Nephron (organoid): ENCODE measurements at regions not wholly inside any gene's neighbourhood (a gene's known extent, or its start where the extent isn't known, plus 50 kb on each side); places are given as distances from the start of the nearest gene placed in this dataset.

ENCODE experiments used
- H3K27ac Mint-ChIP-seq, 3 experiments: 2 replicates each; pipeline ENCODE4 v1.8.0; 2020; ENCODE audit warnings: mixed read lengths in 3 of 3, mild to moderate bottlenecking in 2 of 3, moderate library complexity in 1 of 3
- H3K27me3 Mint-ChIP-seq: 2 replicates; pipeline ENCODE4 v1.8.0; 2021; ENCODE audit warnings: low read depth, mild to moderate bottlenecking, moderate library complexity, mixed read lengths
- H3K36me3 Mint-ChIP-seq: 2 replicates; pipeline ENCODE4 v1.8.0; 2020; ENCODE audit warnings: low read depth, mixed read lengths
- H3K4me1 Mint-ChIP-seq: 2 replicates; pipeline ENCODE4 v1.8.0; 2020; ENCODE audit warnings: mixed read lengths
- H3K4me3 Mint-ChIP-seq, 3 experiments: 2 replicates each; pipeline ENCODE4 v1.8.0; 2020; ENCODE audit warnings: mild to moderate bottlenecking in 3 of 3, mixed read lengths in 3 of 3, moderate library complexity in 2 of 3
- H3K9me3 Mint-ChIP-seq: 2 replicates; pipeline ENCODE4 v1.8.0; 2020; ENCODE audit warnings: mixed read lengths
- CTCF ChIP-seq, 3 experiments: fragments of 200-600 bp; sonication (generic); IDR thresholded peaks; one replicate each; pipeline ENCODE4 v1.5.0; 2021; ENCODE audit warnings: antibody characterized with exemption in 3 of 3; ENCODE audit not compliant: unreplicated experiment in 3 of 3

- Mint-ChIP-seq H3K36me3 (no peaks in the 10 kb centered on the region), H3K27ac (no peak overlapping the region), H3K4me1 (peaks cover 24% of the 10 kb centered on the region), H3K4me3 (no peak overlapping the region), H3K9me3 (peaks cover 4% of the 10 kb centered on the region), H3K27me3 (peaks cover 30% of the 10 kb centered on the region)
- TF ChIP-seq CTCF (IDR thresholded peaks at IDR 0.05; ENCODE audit: unreplicated experiment in 3 of 3) = no peak
Measured at GRCh38 chr17:33523577-33523981, 230.5 kb upstream of the ASIC2 start.

GRCh38 chr17:33525186-33525585 lies 232.1 kb upstream of the ASIC2 start:
- no peaks in the 10 kb centered on the region for H3K36me3 Mint-ChIP-seq
- peaks cover 27% of the 10 kb centered on the region for H3K27me3 Mint-ChIP-seq
- TF ChIP-seq CTCF (IDR thresholded peaks at IDR 0.05; ENCODE audit: unreplicated experiment in 3 of 3) = no peak
- H3K9me3 Mint-ChIP-seq = peaks cover 4% of the 10 kb centered on the region
- no peak overlapping the region for H3K4me3 Mint-ChIP-seq
- H3K27ac Mint-ChIP-seq = no peak overlapping the region
- peaks cover 23% of the 10 kb centered on the region for H3K4me1 Mint-ChIP-seq

- Mint-ChIP-seq H3K4me3 (no peak overlapping the region), H3K27ac (no peak overlapping the region), H3K36me3 (no peaks in the 10 kb centered on the region), H3K4me1 (peaks cover 18% of the 10 kb centered on the region), H3K9me3 (peaks cover 4% of the 10 kb centered on the region), H3K27me3 (peaks cover 23% of the 10 kb centered on the region)
- TF ChIP-seq CTCF (IDR thresholded peaks at IDR 0.05; ENCODE audit: unreplicated experiment in 3 of 3) = no peak
Measured at GRCh38 chr17:33526717-33527116, 233.6 kb upstream of the ASIC2 start.

GRCh38 chr17:33527290-33527689 lies 234.2 kb upstream of the ASIC2 start:
- no peak overlapping the region for H3K27ac Mint-ChIP-seq
- H3K27me3 Mint-ChIP-seq = peaks cover 23% of the 10 kb centered on the region
- peaks cover 18% of the 10 kb centered on the region for H3K4me1 Mint-ChIP-seq
- H3K36me3 Mint-ChIP-seq = no peaks in the 10 kb centered on the region
- H3K9me3 Mint-ChIP-seq = peaks cover 4% of the 10 kb centered on the region
- TF ChIP-seq CTCF (IDR thresholded peaks at IDR 0.05; ENCODE audit: unreplicated experiment in 3 of 3) = no peak
- no peak overlapping the region for H3K4me3 Mint-ChIP-seq

- no peaks in the 10 kb centered on the region for H3K36me3 Mint-ChIP-seq
- no peak overlapping the region for H3K27ac Mint-ChIP-seq
- H3K4me3 Mint-ChIP-seq = no peak overlapping the region
- peaks cover 19% of the 10 kb centered on the region for H3K27me3 Mint-ChIP-seq
- H3K4me1 Mint-ChIP-seq = peaks cover 13% of the 10 kb centered on the region
- H3K9me3 Mint-ChIP-seq = peaks cover 4% of the 10 kb centered on the region
- TF ChIP-seq CTCF (IDR thresholded peaks at IDR 0.05; ENCODE audit: unreplicated experiment in 3 of 3) = no peak
Measured at GRCh38 chr17:33528846-33529245, 235.8 kb upstream of the ASIC2 start.

- no peak overlapping the region for H3K4me3 Mint-ChIP-seq
- H3K9me3 Mint-ChIP-seq = peaks cover 4% of the 10 kb centered on the region
- peaks cover 19% of the 10 kb centered on the region for H3K27me3 Mint-ChIP-seq
- H3K36me3 Mint-ChIP-seq = no peaks in the 10 kb centered on the region
- peak overlapping the region in 1 of 3 experiments; percentile 58 for H3K27ac Mint-ChIP-seq
- H3K4me1 Mint-ChIP-seq = peaks cover 19% of the 10 kb centered on the region
- TF ChIP-seq CTCF (IDR thresholded peaks at IDR 0.05; ENCODE audit: unreplicated experiment in 3 of 3) = no peak
Measured at GRCh38 chr17:33529816-33530215, 236.7 kb upstream of the ASIC2 start.
